Parathyroid adenoma (tissue), 2 donors: ENCODE measurements at regions not wholly inside any gene's neighbourhood (a gene's known extent, or its start where the extent isn't known, plus 50 kb on each side); places are given as distances from the start of the nearest gene placed in this dataset.
"Not testable (repeated sequence)": the region's sequence is repeated elsewhere in the genome, so short reads cannot be mapped to it uniquely, and the experiment has no call there.

ENCODE experiments used
- H2AFZ ChIP-seq: fragments of 300-600 bp; sonication (generic); one replicate; pipeline ENCODE4 v1.7.0; 2017; ENCODE audit warnings: antibody characterized with exemption, mild to moderate bottlenecking
- H3K27ac ChIP-seq: fragments of 300-600 bp; sonication (generic); one replicate; pipeline ENCODE4 v1.7.0; 2017
- H3K27me3 ChIP-seq: fragments of 300-600 bp; sonication (generic); one replicate; pipeline ENCODE4 v1.7.0; 2017; ENCODE audit warnings: low read length; ENCODE audit not compliant: control insufficient read depth, insufficient read depth
- H3K36me3 ChIP-seq: fragments of 300-600 bp; sonication (generic); one replicate; pipeline ENCODE4 v1.7.0; 2017; ENCODE audit warnings: low read length; ENCODE audit not compliant: control insufficient read depth, insufficient read depth
- H3K4me1 ChIP-seq: fragments of 300-600 bp; sonication (generic); one replicate; pipeline ENCODE4 v1.7.0; 2017; ENCODE audit warnings: control low read depth
- H3K4me2 ChIP-seq: fragments of 300-600 bp; sonication (generic); one replicate; pipeline ENCODE4 v1.7.0; 2017; ENCODE audit warnings: low read length
- H3K4me3 ChIP-seq: fragments of 300-600 bp; sonication (generic); one replicate; pipeline ENCODE4 v1.7.0; 2017; ENCODE audit warnings: low read depth, low read length
- H3K79me2 ChIP-seq: fragments of 300-600 bp; sonication (generic); one replicate; pipeline ENCODE4 v1.7.0; 2017; ENCODE audit warnings: control low read depth
- H3K9ac ChIP-seq: fragments of 300-600 bp; sonication (generic); one replicate; pipeline ENCODE4 v1.7.0; 2017; ENCODE audit warnings: mild to moderate bottlenecking
- H3K9me3 ChIP-seq: fragments of 300-600 bp; sonication (generic); one replicate; pipeline ENCODE4 v1.7.0; 2017; ENCODE audit warnings: low read length; ENCODE audit not compliant: control insufficient read depth
- TF ChIP-seq, protein P1 (sequence below): fragments of 300-600 bp; sonication (generic); IDR thresholded peaks from one replicate; pipeline ENCODE4 v1.7.0; 2017; ENCODE audit warnings: antibody characterized with exemption, mild to moderate bottlenecking
- donor health status: primary hyperparathyroidism.

DNA sequence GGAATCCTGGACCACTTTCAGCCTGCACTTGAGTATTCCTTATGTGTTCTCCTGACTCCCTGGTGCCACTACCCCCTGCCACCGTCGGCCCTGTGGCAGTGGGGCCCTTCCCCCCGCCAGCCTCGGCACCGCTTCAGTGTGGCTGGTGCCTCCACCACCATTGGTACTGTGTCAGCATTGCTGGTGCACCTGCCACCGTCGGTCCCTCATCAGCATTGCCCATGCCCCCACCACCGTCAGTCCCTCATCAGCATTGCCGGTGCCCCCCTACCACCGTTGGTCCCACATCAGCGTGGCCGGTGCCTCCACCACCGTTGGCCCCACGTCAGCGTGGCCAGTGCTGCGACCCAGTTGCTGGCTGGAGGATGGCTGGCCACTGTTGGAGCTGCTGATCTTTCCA is 228.5 kb downstream of the TM9SF2 start:
- H3K9me3 ChIP-seq: no peaks in the 10 kb centered on the region
- H3K27me3 ChIP-seq: no peaks in the 10 kb centered on the region
- no peaks in the 10 kb centered on the region for H3K79me2 ChIP-seq
- H3K9ac ChIP-seq: no peak overlapping the region
- no peak overlapping the region for H3K4me3 ChIP-seq
- H3K36me3 ChIP-seq: no peaks in the 10 kb centered on the region
- H2AFZ ChIP-seq: no peak overlapping the region
- TF ChIP-seq, protein P1, sequence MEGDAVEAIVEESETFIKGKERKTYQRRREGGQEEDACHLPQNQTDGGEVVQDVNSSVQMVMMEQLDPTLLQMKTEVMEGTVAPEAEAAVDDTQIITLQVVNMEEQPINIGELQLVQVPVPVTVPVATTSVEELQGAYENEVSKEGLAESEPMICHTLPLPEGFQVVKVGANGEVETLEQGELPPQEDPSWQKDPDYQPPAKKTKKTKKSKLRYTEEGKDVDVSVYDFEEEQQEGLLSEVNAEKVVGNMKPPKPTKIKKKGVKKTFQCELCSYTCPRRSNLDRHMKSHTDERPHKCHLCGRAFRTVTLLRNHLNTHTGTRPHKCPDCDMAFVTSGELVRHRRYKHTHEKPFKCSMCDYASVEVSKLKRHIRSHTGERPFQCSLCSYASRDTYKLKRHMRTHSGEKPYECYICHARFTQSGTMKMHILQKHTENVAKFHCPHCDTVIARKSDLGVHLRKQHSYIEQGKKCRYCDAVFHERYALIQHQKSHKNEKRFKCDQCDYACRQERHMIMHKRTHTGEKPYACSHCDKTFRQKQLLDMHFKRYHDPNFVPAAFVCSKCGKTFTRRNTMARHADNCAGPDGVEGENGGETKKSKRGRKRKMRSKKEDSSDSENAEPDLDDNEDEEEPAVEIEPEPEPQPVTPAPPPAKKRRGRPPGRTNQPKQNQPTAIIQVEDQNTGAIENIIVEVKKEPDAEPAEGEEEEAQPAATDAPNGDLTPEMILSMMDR: no peak
- no peak overlapping the region for H3K4me2 ChIP-seq
- no peak overlapping the region for H3K27ac ChIP-seq
- no peaks in the 10 kb centered on the region for H3K4me1 ChIP-seq

DNA sequence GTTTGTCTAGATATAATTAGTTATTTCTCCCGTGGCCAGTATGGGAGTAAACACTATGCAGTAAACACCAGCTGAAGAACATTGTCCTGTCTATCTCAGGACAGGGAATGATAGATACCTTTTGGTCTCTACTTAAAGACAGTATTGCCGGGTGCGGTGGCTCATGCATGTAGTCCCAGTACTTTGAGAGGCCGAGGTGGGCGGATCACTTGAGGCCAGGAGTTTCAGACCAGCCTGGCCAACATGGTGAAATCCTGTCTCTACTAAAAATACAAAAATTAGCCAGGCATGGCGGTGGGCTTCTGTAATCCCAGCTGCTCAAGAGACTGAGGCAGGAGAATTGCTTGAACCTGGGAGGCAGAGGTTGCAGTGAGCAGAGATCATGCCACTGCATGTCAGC is 226.4 kb downstream of the TM9SF2 start:
- not testable (repeated sequence) for H2AFZ ChIP-seq, H3K27ac ChIP-seq, H3K9ac ChIP-seq, H3K36me3 ChIP-seq, H3K79me2 ChIP-seq, H3K4me1 ChIP-seq, H3K4me3 ChIP-seq, H3K27me3 ChIP-seq, H3K9me3 ChIP-seq, H3K4me2 ChIP-seq

- TF ChIP-seq, protein P1: no peak
- no peak overlapping the region for H3K9ac ChIP-seq
- H3K27me3 ChIP-seq: no peaks in the 10 kb centered on the region
- H3K4me3 ChIP-seq: no peak overlapping the region
- no peaks in the 10 kb centered on the region for H3K36me3 ChIP-seq
- H3K4me2 ChIP-seq: no peak overlapping the region
- no peaks in the 10 kb centered on the region for H3K4me1 ChIP-seq
- H3K27ac ChIP-seq: no peak overlapping the region
- H2AFZ ChIP-seq: no peak overlapping the region
- H3K79me2 ChIP-seq: no peaks in the 10 kb centered on the region
- H3K9me3 ChIP-seq: no peaks in the 10 kb centered on the region
Observed at GRCh38 chr13:99726282-99726894, 225.1 kb downstream of the TM9SF2 start.

GRCh38 chr13:99725644-99726043 is 224.4 kb downstream of the TM9SF2 start:
- Histone ChIP-seq H3K9me3 (no peaks in the 10 kb centered on the region), H3K27me3 (no peaks in the 10 kb centered on the region), H3K4me2 (no peak overlapping the region), H3K4me3 (no peak overlapping the region), H3K79me2 (no peaks in the 10 kb centered on the region), H3K4me1 (no peaks in the 10 kb centered on the region), H3K27ac (no peak overlapping the region), H2AFZ (no peak overlapping the region), H3K36me3 (no peaks in the 10 kb centered on the region), H3K9ac (no peak overlapping the region)
- TF ChIP-seq, protein P1: no peak

DNA sequence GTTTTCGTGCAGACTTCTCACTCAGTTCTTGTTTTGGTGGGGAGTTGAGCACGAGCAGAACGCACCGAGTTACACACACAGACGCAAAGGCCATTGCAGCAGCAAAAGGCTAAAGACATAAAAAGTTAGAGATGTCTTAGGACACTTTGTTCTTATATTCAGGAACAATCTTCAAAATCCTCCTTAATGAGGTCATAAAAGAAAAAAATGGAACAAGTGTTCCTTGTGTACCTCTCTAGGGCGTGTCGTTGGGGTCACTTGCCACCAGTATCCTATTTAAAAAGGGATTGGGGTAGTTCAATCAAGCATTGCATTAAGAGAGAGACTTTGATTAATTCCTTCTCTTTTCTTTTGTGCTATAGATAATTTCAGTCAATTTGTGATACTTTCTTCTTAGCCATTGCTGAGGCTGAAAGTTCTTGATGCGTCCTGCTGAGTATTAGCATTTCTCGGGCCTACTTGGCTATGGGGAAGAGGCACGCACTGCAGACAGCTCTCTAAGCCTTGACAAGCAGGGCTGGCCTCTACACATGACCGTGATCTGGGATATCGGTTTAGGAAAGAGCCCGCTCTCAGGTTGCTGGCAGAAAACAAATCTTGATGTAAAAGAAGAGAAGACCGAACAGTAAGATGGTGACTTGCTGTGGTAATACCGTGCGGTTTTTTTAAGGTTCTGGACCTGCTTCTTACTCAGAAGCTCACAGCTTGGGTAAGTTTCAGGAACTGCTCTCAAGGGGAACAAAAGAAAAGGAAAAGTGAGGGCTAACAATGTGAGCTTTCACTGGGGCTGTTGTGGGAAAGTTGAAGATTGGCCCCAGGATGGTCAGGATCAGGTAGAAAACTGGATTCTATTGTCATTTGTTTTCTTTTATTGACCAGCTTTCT is 223.6 kb downstream of the TM9SF2 start:
- Histone ChIP-seq H3K4me3 (no peak overlapping the region), H2AFZ (no peak overlapping the region), H3K79me2 (no peaks in the 10 kb centered on the region), H3K36me3 (no peaks in the 10 kb centered on the region), H3K9ac (no peak overlapping the region), H3K4me1 (no peaks in the 10 kb centered on the region), H3K27ac (no peak overlapping the region), H3K27me3 (no peaks in the 10 kb centered on the region), H3K4me2 (no peak overlapping the region), H3K9me3 (no peaks in the 10 kb centered on the region)
- TF ChIP-seq, protein P1: no peak
